ENCODE measurements at regions not wholly inside any gene's neighbourhood (a gene's known extent, or its start where the extent isn't known, plus 50 kb on each side); places are given as distances from the start of the nearest gene placed in this dataset.

DNA sequence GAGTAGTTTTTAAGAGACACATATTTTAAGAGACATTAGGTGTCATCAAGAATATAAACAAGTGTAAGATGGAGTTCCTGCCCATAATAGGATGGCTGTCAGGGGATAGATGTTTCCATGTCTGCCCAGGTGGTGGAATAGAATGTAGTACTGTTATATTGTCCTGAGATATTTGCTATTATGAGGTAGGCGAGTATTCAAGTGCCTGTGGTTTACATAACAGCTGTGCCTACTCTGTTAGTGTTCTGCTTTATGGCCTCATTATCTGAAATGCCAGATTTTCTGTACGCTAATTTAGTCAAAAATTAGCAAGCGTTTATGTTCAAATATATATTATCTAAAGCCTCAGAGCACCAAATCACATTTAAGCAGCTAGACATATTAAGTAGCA, 360.2 kb upstream of the ROPN1 start:
- Mint-ChIP-seq H3K4me1 (no peaks in the 10 kb centered on the region), H3K4me3 (no peak overlapping the region), H3K36me3 (no peaks in the 10 kb centered on the region), H3K9me3 (peaks cover 0 to 2% of the 10 kb centered on the region in 2 donors), H3K27me3 (ENCODE audit: low read depth in 2 of 2) (peaks cover 18 to 35% of the 10 kb centered on the region in 2 donors), H3K27ac (no peak overlapping the region)
- Histone ChIP-seq H3K4me1 (ENCODE audit: control insufficient read depth, insufficient read depth, low read length) (no peaks in the 10 kb centered on the region), H3K9me3 (ENCODE audit: control insufficient read depth, insufficient read depth, low read length) (no peaks in the 10 kb centered on the region), H3K27ac (ENCODE audit: low read length) (no peak overlapping the region), H3K27me3 (ENCODE audit: control insufficient read depth, insufficient read depth, low read length) (no peaks in the 10 kb centered on the region), H3K4me3 (ENCODE audit: low read length) (no peak overlapping the region), H3K36me3 (ENCODE audit: control insufficient read depth, insufficient read depth, low read length) (no peaks in the 10 kb centered on the region)
- WGBS (ENCODE audit: insufficient coverage), result 91% methylated on average over 3 of the region's 3 CpGs
- ATAC-seq, result no peak
- intact Hi-C loops (cut with micrococcal nuclease), result loop anchor here (10.0 kb wide), 1 partner anchor 203 kb away; no protein-coding TSS in a partner anchor
- TF ChIP-seq, protein P1, sequence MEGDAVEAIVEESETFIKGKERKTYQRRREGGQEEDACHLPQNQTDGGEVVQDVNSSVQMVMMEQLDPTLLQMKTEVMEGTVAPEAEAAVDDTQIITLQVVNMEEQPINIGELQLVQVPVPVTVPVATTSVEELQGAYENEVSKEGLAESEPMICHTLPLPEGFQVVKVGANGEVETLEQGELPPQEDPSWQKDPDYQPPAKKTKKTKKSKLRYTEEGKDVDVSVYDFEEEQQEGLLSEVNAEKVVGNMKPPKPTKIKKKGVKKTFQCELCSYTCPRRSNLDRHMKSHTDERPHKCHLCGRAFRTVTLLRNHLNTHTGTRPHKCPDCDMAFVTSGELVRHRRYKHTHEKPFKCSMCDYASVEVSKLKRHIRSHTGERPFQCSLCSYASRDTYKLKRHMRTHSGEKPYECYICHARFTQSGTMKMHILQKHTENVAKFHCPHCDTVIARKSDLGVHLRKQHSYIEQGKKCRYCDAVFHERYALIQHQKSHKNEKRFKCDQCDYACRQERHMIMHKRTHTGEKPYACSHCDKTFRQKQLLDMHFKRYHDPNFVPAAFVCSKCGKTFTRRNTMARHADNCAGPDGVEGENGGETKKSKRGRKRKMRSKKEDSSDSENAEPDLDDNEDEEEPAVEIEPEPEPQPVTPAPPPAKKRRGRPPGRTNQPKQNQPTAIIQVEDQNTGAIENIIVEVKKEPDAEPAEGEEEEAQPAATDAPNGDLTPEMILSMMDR (IDR thresholded peaks at IDR 0.05), result no peak
- no peak for DNase-seq

GRCh38 chr3:124353691-124354090, 361.8 kb upstream of the ROPN1 start:
- Mint-ChIP-seq H3K27me3 (ENCODE audit: low read depth in 2 of 2) (peaks cover 18 to 37% of the 10 kb centered on the region in 2 donors), H3K9me3 (peaks cover 0 to 4% of the 10 kb centered on the region in 2 donors), H3K27ac (no peak overlapping the region), H3K36me3 (no peaks in the 10 kb centered on the region), H3K4me3 (no peak overlapping the region), H3K4me1 (no peaks in the 10 kb centered on the region)
- no peaks in the 10 kb centered on the region for H3K36me3 ChIP-seq (ENCODE audit: control insufficient read depth, insufficient read depth, low read length)
- no peaks in the 10 kb centered on the region for H3K27me3 ChIP-seq (ENCODE audit: control insufficient read depth, insufficient read depth, low read length)
- no peak overlapping the region for H3K4me3 ChIP-seq (ENCODE audit: low read length)
- intact Hi-C loops (cut with micrococcal nuclease), result loop anchor here (10.0 kb wide), 1 partner anchor 201 kb away; no protein-coding TSS in a partner anchor
- no peak for ATAC-seq
- no peak for DNase-seq
- H3K27ac ChIP-seq (ENCODE audit: low read length), result no peak overlapping the region
- 83% methylated on average over 2 of the region's 2 CpGs for WGBS (ENCODE audit: insufficient coverage)
- no peaks in the 10 kb centered on the region for H3K9me3 ChIP-seq (ENCODE audit: control insufficient read depth, insufficient read depth, low read length)
- no peaks in the 10 kb centered on the region for H3K4me1 ChIP-seq (ENCODE audit: control insufficient read depth, insufficient read depth, low read length)
- TF ChIP-seq, protein P1 (IDR thresholded peaks at IDR 0.05), result no peak

DNA sequence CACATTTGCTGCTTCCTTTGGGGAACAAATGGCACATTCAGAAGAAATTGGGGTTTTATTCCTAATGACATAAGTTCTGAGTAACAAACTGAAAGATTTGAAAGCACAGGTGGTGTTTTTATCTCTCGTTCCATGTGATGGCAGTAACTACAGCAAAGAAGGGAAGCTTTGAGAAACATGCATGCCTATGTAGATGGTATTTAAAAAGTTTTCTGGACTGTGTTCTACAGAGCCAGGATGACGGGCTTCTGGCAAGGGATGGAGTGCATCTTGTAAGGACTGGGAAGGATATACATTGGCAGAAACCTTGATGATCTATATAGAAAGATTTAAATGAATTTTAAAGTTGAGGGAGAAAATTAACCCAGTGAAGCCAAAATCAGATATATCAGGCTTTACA, 362.2 kb upstream of the ROPN1 start:
- H3K9me3 Mint-ChIP-seq, result peaks cover 0 to 4% of the 10 kb centered on the region in 2 donors
- Histone ChIP-seq H3K4me3 (ENCODE audit: low read length) (no peak overlapping the region), H3K27ac (ENCODE audit: low read length) (no peak overlapping the region), H3K4me1 (ENCODE audit: control insufficient read depth, insufficient read depth, low read length) (no peaks in the 10 kb centered on the region), H3K36me3 (ENCODE audit: control insufficient read depth, insufficient read depth, low read length) (no peaks in the 10 kb centered on the region), H3K9me3 (ENCODE audit: control insufficient read depth, insufficient read depth, low read length) (no peaks in the 10 kb centered on the region), H3K27me3 (ENCODE audit: control insufficient read depth, insufficient read depth, low read length) (no peaks in the 10 kb centered on the region)
- H3K36me3 Mint-ChIP-seq, result no peaks in the 10 kb centered on the region
- H3K4me1 Mint-ChIP-seq, result no peaks in the 10 kb centered on the region
- H3K27ac Mint-ChIP-seq, result no peak overlapping the region
- DNase-seq (no peak), ATAC-seq (no peak)
- intact Hi-C loops (cut with micrococcal nuclease), result loop anchor here (10.0 kb wide), 1 partner anchor 201 kb away; no protein-coding TSS in a partner anchor
- WGBS (ENCODE audit: insufficient coverage), result 70% methylated on average over 2 of the region's 2 CpGs
- H3K4me3 Mint-ChIP-seq, result no peak overlapping the region
- TF ChIP-seq, protein P1 (IDR thresholded peaks at IDR 0.05), result no peak
- peaks cover 18 to 39% of the 10 kb centered on the region in 2 donors for H3K27me3 Mint-ChIP-seq (ENCODE audit: low read depth in 2 of 2)

- Mint-ChIP-seq H3K27ac (no peak overlapping the region), H3K4me1 (no peaks in the 10 kb centered on the region), H3K27me3 (ENCODE audit: low read depth in 2 of 2) (peaks cover 19 to 45% of the 10 kb centered on the region in 2 donors), H3K4me3 (no peak overlapping the region), H3K9me3 (peaks cover 0 to 4% of the 10 kb centered on the region in 2 donors), H3K36me3 (no peaks in the 10 kb centered on the region)
- Histone ChIP-seq H3K4me1 (ENCODE audit: control insufficient read depth, insufficient read depth, low read length) (no peaks in the 10 kb centered on the region), H3K4me3 (ENCODE audit: low read length) (no peak overlapping the region), H3K27ac (ENCODE audit: low read length) (no peak overlapping the region), H3K36me3 (ENCODE audit: control insufficient read depth, insufficient read depth, low read length) (no peaks in the 10 kb centered on the region), H3K9me3 (ENCODE audit: control insufficient read depth, insufficient read depth, low read length) (no peaks in the 10 kb centered on the region), H3K27me3 (ENCODE audit: control insufficient read depth, insufficient read depth, low read length) (no peaks in the 10 kb centered on the region)
- TF ChIP-seq, protein P1 (IDR thresholded peaks at IDR 0.05), result no peak
- DNase-seq (no peak), ATAC-seq (no peak)
- 100% methylated on average over 1 of the region's 3 CpGs for WGBS (ENCODE audit: insufficient coverage)
- intact Hi-C loops (cut with micrococcal nuclease), result loop anchor here (10.0 kb wide), 1 partner anchor 197 kb away; no protein-coding TSS in a partner anchor
Measured at GRCh38 chr3:124358156-124358555, 366.2 kb upstream of the ROPN1 start.

All from natural killer cell (primary cell).